Psoas muscle (tissue), 7 donors: ENCODE measurements at regions not wholly inside any gene's neighbourhood (a gene's known extent, or its start where the extent isn't known, plus 50 kb on each side); places are given as distances from the start of the nearest gene placed in this dataset.

ENCODE experiments used
- ATAC-seq, 4 donors: fragments of 200-7000 bp; cut with Tn5 transposase; one replicate each; pipeline ENCODE4 v1.9.1; 2020; ENCODE audit warnings: moderate library complexity in 3 of 4, mild to moderate bottlenecking in 2 of 4
- DNase-seq, 2 donors: peaks; one replicate each; pipeline ENCODE4 v3.0.0-alpha.2; 2020
- H3K27ac ChIP-seq: fragments of 200-600 bp; one replicate; pipeline ENCODE4 v1.8.0; 2022
- H3K27me3 ChIP-seq, 3 donors: fragments of 200-600 bp in 1 of 3; one replicate each; pipeline versions ENCODE4 v1.6.1 to v1.8.0; 2013 to 2022; ENCODE audit warnings: low read length in 2 of 3, mild to moderate bottlenecking in 2 of 3, moderate library complexity in 1 of 3; ENCODE audit not compliant: insufficient read depth in 3 of 3
- H3K36me3 ChIP-seq, 2 donors: fragments of 200-600 bp in 1 of 2; one replicate each; pipeline versions ENCODE4 v1.6.1 to v1.8.0; 2013 to 2022; ENCODE audit warnings: low read depth in 1 of 2, mild to moderate bottlenecking in 1 of 2, moderate library complexity in 1 of 2; ENCODE audit not compliant: insufficient read depth in 1 of 2
- H3K4me1 ChIP-seq: fragments of 200-600 bp; one replicate; pipeline ENCODE4 v1.8.0; 2022
- H3K4me3 ChIP-seq: fragments of 200-600 bp; one replicate; pipeline ENCODE4 v1.8.0; 2022; ENCODE audit warnings: mild to moderate bottlenecking
- H3K9me3 ChIP-seq: fragments of 200-600 bp; one replicate; pipeline ENCODE4 v1.8.0; 2022
- whole genome bisulfite sequencing, 3 donors: extraction: QIAGEN DNeasy Blood & Tissue Kit; methylation state at CpG; one replicate each; pipeline versions ENCODE4 v1.1.6 to v1.1.7; 2013; 5-methylcytosine and 5-hydroxymethylcytosine counted together
- intact Hi-C, 2 donors: fragments of 100-400 bp; cut with DNase I; formaldehyde crosslinking; loops; one replicate each; pipeline versions ENCODE4 v1.11.0 to v1.14.2; 2022
- TF ChIP-seq, protein P1 (sequence below): fragments of 200-600 bp; IDR thresholded peaks from one replicate; pipeline ENCODE4 v1.8.0; 2022; ENCODE audit warnings: antibody characterized with exemption
- donor health status: healthy with polysubstance abuse.
- donor health status: DM: no; HTN: no; CAD: no; lungs with moderate emphysema.
- donor health status: Bipolar disorder and iron deficiency.
- donor health status: healthy.
- donor health status: DM: yes; HTN: yes; CAD: no.
- donor health status: DM: no; HTN: no; CAD: no.
- donor health status: DM: yes; HTN: yes; CAD: no.

- Histone ChIP-seq H3K9me3 (no peaks in the 10 kb centered on the region), H3K4me3 (no peak overlapping the region), H3K36me3 (no peaks in the 10 kb centered on the region), H3K27ac (no peak overlapping the region), H3K4me1 (peaks cover 9% of the 10 kb centered on the region), H3K27me3 (no peaks in the 10 kb centered on the region)
- intact Hi-C loops = no loop called here
- TF ChIP-seq, protein P1, sequence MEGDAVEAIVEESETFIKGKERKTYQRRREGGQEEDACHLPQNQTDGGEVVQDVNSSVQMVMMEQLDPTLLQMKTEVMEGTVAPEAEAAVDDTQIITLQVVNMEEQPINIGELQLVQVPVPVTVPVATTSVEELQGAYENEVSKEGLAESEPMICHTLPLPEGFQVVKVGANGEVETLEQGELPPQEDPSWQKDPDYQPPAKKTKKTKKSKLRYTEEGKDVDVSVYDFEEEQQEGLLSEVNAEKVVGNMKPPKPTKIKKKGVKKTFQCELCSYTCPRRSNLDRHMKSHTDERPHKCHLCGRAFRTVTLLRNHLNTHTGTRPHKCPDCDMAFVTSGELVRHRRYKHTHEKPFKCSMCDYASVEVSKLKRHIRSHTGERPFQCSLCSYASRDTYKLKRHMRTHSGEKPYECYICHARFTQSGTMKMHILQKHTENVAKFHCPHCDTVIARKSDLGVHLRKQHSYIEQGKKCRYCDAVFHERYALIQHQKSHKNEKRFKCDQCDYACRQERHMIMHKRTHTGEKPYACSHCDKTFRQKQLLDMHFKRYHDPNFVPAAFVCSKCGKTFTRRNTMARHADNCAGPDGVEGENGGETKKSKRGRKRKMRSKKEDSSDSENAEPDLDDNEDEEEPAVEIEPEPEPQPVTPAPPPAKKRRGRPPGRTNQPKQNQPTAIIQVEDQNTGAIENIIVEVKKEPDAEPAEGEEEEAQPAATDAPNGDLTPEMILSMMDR = no peak
- DNase-seq = no peak
- ATAC-seq = no peak
Observed at GRCh38 chr3:188001926-188002325, 152.0 kb upstream of the LPP start.

DNA sequence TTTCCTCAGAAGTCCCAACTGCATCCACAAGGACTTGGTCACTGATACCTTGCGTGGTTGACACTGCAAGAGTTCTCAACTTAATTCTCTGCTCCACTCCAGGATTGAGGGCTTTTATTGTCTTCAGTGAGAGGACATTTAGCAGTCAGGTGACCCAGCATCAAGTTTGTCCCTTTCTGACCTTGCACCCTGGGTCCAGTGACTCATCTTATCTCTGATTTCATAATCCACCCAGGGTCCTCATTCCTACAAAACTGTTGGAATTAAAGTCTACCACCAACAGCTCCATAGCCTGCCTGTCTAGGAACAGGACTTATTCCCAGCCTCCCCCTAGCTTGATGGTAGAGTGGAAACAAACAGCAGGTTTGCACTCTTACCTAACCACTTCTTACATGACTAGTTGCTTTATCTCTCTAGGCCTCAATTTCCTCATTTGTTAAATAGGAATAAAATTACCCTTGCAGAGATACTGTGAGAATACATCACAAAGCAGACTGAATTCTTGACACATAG lies 151.3 kb upstream of the LPP start:
- ATAC-seq (no peak), DNase-seq (no peak)
- TF ChIP-seq, protein P1 = no peak
- intact Hi-C loops = no loop called here
- WGBS, 3 donors = 96 to 100% (median 97%) methylated on average over 1 of the region's 1 CpG
- Histone ChIP-seq H3K27me3 (no peaks in the 10 kb centered on the region), H3K4me1 (peaks cover 9% of the 10 kb centered on the region), H3K9me3 (no peaks in the 10 kb centered on the region), H3K27ac (no peak overlapping the region), H3K36me3 (no peaks in the 10 kb centered on the region), H3K4me3 (no peak overlapping the region)

DNA sequence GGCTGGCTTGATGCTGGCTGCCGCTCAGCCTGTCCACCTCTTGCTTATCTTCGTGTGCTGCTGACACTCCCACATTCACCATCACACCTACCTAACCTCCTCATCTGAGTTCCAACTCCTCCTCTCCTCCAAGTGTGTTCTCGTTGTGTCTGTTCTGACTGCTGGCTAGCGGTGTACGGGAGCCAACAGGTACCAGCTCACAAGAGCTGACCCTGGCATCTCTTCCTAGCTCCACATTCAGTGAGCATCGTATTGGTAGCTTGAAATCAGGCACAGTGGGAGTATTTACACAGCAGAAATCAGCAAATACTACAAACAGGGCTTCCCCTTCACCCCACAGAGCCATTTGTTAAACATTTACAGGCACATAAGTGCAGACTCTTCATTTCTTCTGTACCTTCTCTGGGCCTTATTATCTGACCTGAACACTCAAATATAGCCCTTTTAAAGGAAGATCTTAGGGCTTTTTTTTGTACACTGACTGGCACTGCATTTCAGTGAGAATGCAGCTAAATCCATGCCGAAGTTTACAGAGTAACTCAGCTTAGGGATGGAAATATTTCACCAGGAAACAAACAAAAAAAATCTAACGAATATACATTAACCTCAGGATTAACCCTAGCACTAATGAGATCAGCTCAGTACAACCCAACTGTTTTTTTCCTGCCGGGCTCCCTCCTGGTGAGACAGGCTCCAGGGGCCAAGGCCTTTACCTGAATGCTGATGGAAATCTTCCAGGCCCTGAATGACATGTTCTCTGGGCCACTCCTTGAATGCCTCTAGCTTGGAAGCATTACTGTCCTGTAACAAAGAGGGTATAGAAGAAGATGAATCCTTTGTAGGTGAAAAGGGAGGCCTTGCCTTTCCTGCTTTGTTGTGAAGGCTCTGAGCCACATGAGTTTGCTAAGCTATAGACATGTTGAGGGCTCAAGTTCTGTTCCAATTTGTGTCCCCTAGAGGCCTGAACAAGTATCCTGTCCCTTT lies 150.5 kb upstream of the LPP start:
- WGBS, 3 donors = 79 to 82% (median 80%) methylated on average over 9 of the region's 9 CpGs
- Histone ChIP-seq H3K27me3 (no peaks in the 10 kb centered on the region), H3K36me3 (no peaks in the 10 kb centered on the region), H3K27ac (no peak overlapping the region), H3K4me1 (peaks cover 9% of the 10 kb centered on the region), H3K4me3 (no peak overlapping the region), H3K9me3 (no peaks in the 10 kb centered on the region)
- TF ChIP-seq, protein P1 = no peak
- no peak for DNase-seq
- intact Hi-C loops = no loop called here
- ATAC-seq = no peak

- peak overlapping the region; percentile 50 for H3K4me3 ChIP-seq
Observed at GRCh38 chr3:188006726-188007393, 147.1 kb upstream of the LPP start.

More at GRCh38 chr3:188006726-188007393, 147.1 kb upstream of the LPP start:
- peak; percentile 95 to 97 (median 96) for ATAC-seq
- Histone ChIP-seq H3K36me3 (no peaks in the 10 kb centered on the region), H3K9me3 (no peaks in the 10 kb centered on the region), H3K4me1 (peaks cover 9% of the 10 kb centered on the region), H3K27me3 (no peaks in the 10 kb centered on the region), H3K27ac (peak overlapping the region; percentile 88)
- DNase-seq = peak; percentile 73 to 94
- WGBS, 3 donors = 26 to 39% (median 27%) methylated on average over 17 of the region's 17 CpGs
- TF ChIP-seq, protein P1 = no peak
- intact Hi-C loops = loop anchor here in 1 of 2 donors (5.0 kb wide), 1 partner anchor 265 kb away; no protein-coding TSS in a partner anchor
